ENCODE measurements at regions not wholly inside any gene's neighbourhood (a gene's known extent, or its start where the extent isn't known, plus 50 kb on each side); places are given as distances from the start of the nearest gene placed in this dataset.

GRCh38 chr9:11457825-11458790 lies 845.3 kb upstream of the PTPRD start:
- no peaks in the 10 kb centered on the region for H3K27me3 ChIP-seq (ENCODE audit: control insufficient read depth in 5 of 5, insufficient read depth in 4 of 5, low read length in 5 of 5)
- H3K4me1 ChIP-seq (ENCODE audit: control insufficient read depth in 5 of 5, insufficient read depth in 5 of 5, low read length in 5 of 5) = peaks cover 0 to 10% (median 7%) of the 10 kb centered on the region in 5 donors
- H3K27ac ChIP-seq (ENCODE audit: low read depth, low read length) = no peak overlapping the region
- H3K4me3 ChIP-seq (ENCODE audit: low read depth in 1 of 5, low read length in 5 of 5) = no peak overlapping the region
- H3K36me3 ChIP-seq (ENCODE audit: control insufficient read depth in 5 of 5, insufficient read depth in 5 of 5, low read length in 5 of 5) = no peaks in the 10 kb centered on the region
- no peaks in the 10 kb centered on the region for H3K9me3 ChIP-seq (ENCODE audit: control insufficient read depth in 5 of 5, low read length in 5 of 5)
- no peak overlapping the region for H3K9ac ChIP-seq (ENCODE audit: low read length in 5 of 5)

- Histone ChIP-seq H3K27ac (ENCODE audit: low read depth, low read length) (no peak overlapping the region), H3K4me3 (ENCODE audit: low read depth in 1 of 5, low read length in 5 of 5) (no peak overlapping the region), H3K9ac (ENCODE audit: low read length in 5 of 5) (no peak overlapping the region), H3K36me3 (ENCODE audit: control insufficient read depth in 5 of 5, insufficient read depth in 5 of 5, low read length in 5 of 5) (no peaks in the 10 kb centered on the region), H3K27me3 (ENCODE audit: control insufficient read depth in 5 of 5, insufficient read depth in 4 of 5, low read length in 5 of 5) (peaks cover 0 to 4% (median 0%) of the 10 kb centered on the region in 5 donors), H3K9me3 (ENCODE audit: control insufficient read depth in 5 of 5, low read length in 5 of 5) (peaks cover 0 to 5% (median 2%) of the 10 kb centered on the region in 5 donors), H3K4me1 (ENCODE audit: control insufficient read depth in 5 of 5, insufficient read depth in 5 of 5, low read length in 5 of 5) (no peaks in the 10 kb centered on the region)
These were observed 856.9 kb upstream of the PTPRD start for GRCh38 chr9:11469745-11470144.

GRCh38 chr9:11471321-11471720 lies 858.5 kb upstream of the PTPRD start:
- no peaks in the 10 kb centered on the region for H3K4me1 ChIP-seq (ENCODE audit: control insufficient read depth in 5 of 5, insufficient read depth in 5 of 5, low read length in 5 of 5)
- H3K9ac ChIP-seq (ENCODE audit: low read length in 5 of 5) = no peak overlapping the region
- H3K36me3 ChIP-seq (ENCODE audit: control insufficient read depth in 5 of 5, insufficient read depth in 5 of 5, low read length in 5 of 5) = no peaks in the 10 kb centered on the region
- H3K27ac ChIP-seq (ENCODE audit: low read depth, low read length) = no peak overlapping the region
- no peak overlapping the region for H3K4me3 ChIP-seq (ENCODE audit: low read depth in 1 of 5, low read length in 5 of 5)
- peaks cover 0 to 4% (median 0%) of the 10 kb centered on the region in 5 donors for H3K27me3 ChIP-seq (ENCODE audit: control insufficient read depth in 5 of 5, insufficient read depth in 4 of 5, low read length in 5 of 5)
- H3K9me3 ChIP-seq (ENCODE audit: control insufficient read depth in 5 of 5, low read length in 5 of 5) = peaks cover 0 to 5% (median 0%) of the 10 kb centered on the region in 5 donors

GRCh38 chr9:11500780-11501179 lies 888.0 kb upstream of the PTPRD start:
- Histone ChIP-seq H3K27ac (ENCODE audit: low read depth, low read length) (no peak overlapping the region), H3K9me3 (ENCODE audit: control insufficient read depth in 5 of 5, low read length in 5 of 5) (no peaks in the 10 kb centered on the region), H3K4me1 (ENCODE audit: control insufficient read depth in 5 of 5, insufficient read depth in 5 of 5, low read length in 5 of 5) (no peaks in the 10 kb centered on the region), H3K9ac (ENCODE audit: low read length in 5 of 5) (no peak overlapping the region), H3K27me3 (ENCODE audit: control insufficient read depth in 5 of 5, insufficient read depth in 4 of 5, low read length in 5 of 5) (no peaks in the 10 kb centered on the region), H3K36me3 (ENCODE audit: control insufficient read depth in 5 of 5, insufficient read depth in 5 of 5, low read length in 5 of 5) (no peaks in the 10 kb centered on the region), H3K4me3 (ENCODE audit: low read depth in 1 of 5, low read length in 5 of 5) (no peak overlapping the region)

GRCh38 chr9:11506980-11507379 lies 894.2 kb upstream of the PTPRD start:
- H3K9me3 ChIP-seq (ENCODE audit: control insufficient read depth in 5 of 5, low read length in 5 of 5) = no peaks in the 10 kb centered on the region
- no peak overlapping the region for H3K9ac ChIP-seq (ENCODE audit: low read length in 5 of 5)
- no peaks in the 10 kb centered on the region for H3K27me3 ChIP-seq (ENCODE audit: control insufficient read depth in 5 of 5, insufficient read depth in 4 of 5, low read length in 5 of 5)

GRCh38 chr9:11537566-11537965 lies 924.8 kb upstream of the PTPRD start:
- no peak overlapping the region for H3K4me3 ChIP-seq (ENCODE audit: low read depth in 1 of 5, low read length in 5 of 5)
- H3K9me3 ChIP-seq (ENCODE audit: control insufficient read depth in 5 of 5, low read length in 5 of 5) = no peaks in the 10 kb centered on the region
- H3K36me3 ChIP-seq (ENCODE audit: control insufficient read depth in 5 of 5, insufficient read depth in 5 of 5, low read length in 5 of 5) = no peaks in the 10 kb centered on the region
- H3K9ac ChIP-seq (ENCODE audit: low read length in 5 of 5) = no peak overlapping the region
- H3K4me1 ChIP-seq (ENCODE audit: control insufficient read depth in 5 of 5, insufficient read depth in 5 of 5, low read length in 5 of 5) = no peaks in the 10 kb centered on the region
- no peak overlapping the region for H3K27ac ChIP-seq (ENCODE audit: low read depth, low read length)
- H3K27me3 ChIP-seq (ENCODE audit: control insufficient read depth in 5 of 5, insufficient read depth in 4 of 5, low read length in 5 of 5) = no peaks in the 10 kb centered on the region

More at GRCh38 chr9:11506980-11507379, 894.2 kb upstream of the PTPRD start:
- H3K27ac ChIP-seq (ENCODE audit: low read depth, low read length) = no peak overlapping the region
- no peaks in the 10 kb centered on the region for H3K36me3 ChIP-seq (ENCODE audit: control insufficient read depth in 5 of 5, insufficient read depth in 5 of 5, low read length in 5 of 5)
- no peak overlapping the region for H3K4me3 ChIP-seq (ENCODE audit: low read depth in 1 of 5, low read length in 5 of 5)
- no peaks in the 10 kb centered on the region for H3K4me1 ChIP-seq (ENCODE audit: control insufficient read depth in 5 of 5, insufficient read depth in 5 of 5, low read length in 5 of 5)

- Histone ChIP-seq H3K27me3 (ENCODE audit: control insufficient read depth in 5 of 5, insufficient read depth in 4 of 5, low read length in 5 of 5) (no peaks in the 10 kb centered on the region), H3K27ac (ENCODE audit: low read depth, low read length) (no peak overlapping the region), H3K9me3 (ENCODE audit: control insufficient read depth in 5 of 5, low read length in 5 of 5) (no peaks in the 10 kb centered on the region), H3K4me1 (ENCODE audit: control insufficient read depth in 5 of 5, insufficient read depth in 5 of 5, low read length in 5 of 5) (no peaks in the 10 kb centered on the region), H3K4me3 (ENCODE audit: low read depth in 1 of 5, low read length in 5 of 5) (no peak overlapping the region), H3K36me3 (ENCODE audit: control insufficient read depth in 5 of 5, insufficient read depth in 5 of 5, low read length in 5 of 5) (no peaks in the 10 kb centered on the region), H3K9ac (ENCODE audit: low read length in 5 of 5) (no peak overlapping the region)
These were observed 930.0 kb upstream of the PTPRD start for GRCh38 chr9:11542781-11543180.

- Histone ChIP-seq H3K4me1 (ENCODE audit: control insufficient read depth in 5 of 5, insufficient read depth in 5 of 5, low read length in 5 of 5) (no peaks in the 10 kb centered on the region), H3K4me3 (ENCODE audit: low read depth in 1 of 5, low read length in 5 of 5) (no peak overlapping the region), H3K27ac (ENCODE audit: low read depth, low read length) (no peak overlapping the region), H3K27me3 (ENCODE audit: control insufficient read depth in 5 of 5, insufficient read depth in 4 of 5, low read length in 5 of 5) (no peaks in the 10 kb centered on the region), H3K36me3 (ENCODE audit: control insufficient read depth in 5 of 5, insufficient read depth in 5 of 5, low read length in 5 of 5) (no peaks in the 10 kb centered on the region), H3K9me3 (ENCODE audit: control insufficient read depth in 5 of 5, low read length in 5 of 5) (peaks cover 0 to 11% (median 6%) of the 10 kb centered on the region in 5 donors), H3K9ac (ENCODE audit: low read length in 5 of 5) (no peak overlapping the region)
These were observed 933.4 kb upstream of the PTPRD start for GRCh38 chr9:11546231-11546630.

- no peak overlapping the region for H3K4me3 ChIP-seq (ENCODE audit: low read depth in 1 of 5, low read length in 5 of 5)
- no peaks in the 10 kb centered on the region for H3K4me1 ChIP-seq (ENCODE audit: control insufficient read depth in 5 of 5, insufficient read depth in 5 of 5, low read length in 5 of 5)
- no peak overlapping the region for H3K9ac ChIP-seq (ENCODE audit: low read length in 5 of 5)
- H3K27me3 ChIP-seq (ENCODE audit: control insufficient read depth in 5 of 5, insufficient read depth in 4 of 5, low read length in 5 of 5) = no peaks in the 10 kb centered on the region
- no peak overlapping the region for H3K27ac ChIP-seq (ENCODE audit: low read depth, low read length)
- peaks cover 0 to 11% (median 6%) of the 10 kb centered on the region in 5 donors for H3K9me3 ChIP-seq (ENCODE audit: control insufficient read depth in 5 of 5, low read length in 5 of 5)
- H3K36me3 ChIP-seq (ENCODE audit: control insufficient read depth in 5 of 5, insufficient read depth in 5 of 5, low read length in 5 of 5) = no peaks in the 10 kb centered on the region
These were observed 936.6 kb upstream of the PTPRD start for GRCh38 chr9:11549311-11549794.

- Histone ChIP-seq H3K36me3 (ENCODE audit: control insufficient read depth in 5 of 5, insufficient read depth in 5 of 5, low read length in 5 of 5) (no peaks in the 10 kb centered on the region), H3K27ac (ENCODE audit: low read depth, low read length) (no peak overlapping the region), H3K9me3 (ENCODE audit: control insufficient read depth in 5 of 5, low read length in 5 of 5) (peaks cover 0 to 11% (median 6%) of the 10 kb centered on the region in 5 donors), H3K27me3 (ENCODE audit: control insufficient read depth in 5 of 5, insufficient read depth in 4 of 5, low read length in 5 of 5) (no peaks in the 10 kb centered on the region), H3K4me3 (ENCODE audit: low read depth in 1 of 5, low read length in 5 of 5) (no peak overlapping the region), H3K9ac (ENCODE audit: low read length in 5 of 5) (no peak overlapping the region), H3K4me1 (ENCODE audit: control insufficient read depth in 5 of 5, insufficient read depth in 5 of 5, low read length in 5 of 5) (no peaks in the 10 kb centered on the region)
These were observed 938.3 kb upstream of the PTPRD start for GRCh38 chr9:11551106-11551505.

Measured in subcutaneous abdominal adipose tissue (tissue), 5 donors.